OCI-LY3 (cell line): ENCODE measurements at regions not wholly inside any gene's neighbourhood (a gene's known extent, or its start where the extent isn't known, plus 50 kb on each side); places are given as distances from the start of the nearest gene placed in this dataset.

ENCODE experiments used
- CTCF ChIP-seq: fragments of 200-600, 300-600 bp; sonication (generic); IDR thresholded peaks from 2 replicates; pipeline ENCODE4 v1.5.1; 2014; ENCODE audit warnings: antibody characterized with exemption, low read length, low read depth
- EZH2phosphoT487 ChIP-seq: fragments of 200-600 bp; shearing (Covaris generic); IDR thresholded peaks from 2 replicates; pipeline ENCODE4 v1.6.1; 2018; ENCODE audit warnings: antibody characterized with exemption, mixed run types, low read depth

GRCh38 chr21:27406300-27407009 lies 439.6 kb upstream of the ADAMTS5 start:
- TF ChIP-seq CTCF = no peak
- no peak for TF ChIP-seq EZH2phosphoT487
